H1 (cell line): ENCODE measurements at regions not wholly inside any gene's neighbourhood (a gene's known extent, or its start where the extent isn't known, plus 50 kb on each side); places are given as distances from the start of the nearest gene placed in this dataset.

Experiments used
- CTCF ChIA-PET: fragments of 300-600 bp; sonication (Branson Sonifier 250); formaldehyde crosslinking; loops from one replicate; lab custom pipeline; 2021; ENCODE audit not compliant: partially characterized antibody; lab: Charles Lee
- POLR2A ChIA-PET: fragments of 300-600 bp; sonication (Branson Sonifier 250); formaldehyde crosslinking; loops from one replicate; lab custom pipeline; 2021; ENCODE audit warnings: inconsistent platforms; ENCODE audit not compliant: partially characterized antibody; lab: Charles Lee
- DNase-seq, 2 experiments: peaks; one replicate each; pipeline versions ENCODE4 v3.0.0 to v3.0.0-alpha.2; 2010 to 2022; ENCODE audit warnings: low spot score in 2 of 2, low read depth in 1 of 2, mixed read lengths in 1 of 2
- FAIRE-seq: peaks from 2 replicates; lab custom pipeline; 2011; peaks lifted over from hg19 to GRCh38; lab: Jason Lieb, UNC
- H2AFZ ChIP-seq: 2 replicates; pipeline ENCODE4 v1.8.1; 2012; ENCODE audit warnings: low read length, inconsistent platforms
- H2AK5ac ChIP-seq: 2 replicates; pipeline ENCODE4 v1.6.1; 2013; ENCODE audit warnings: low read depth, low read length
- H2BK120ac ChIP-seq: replicated peaks from 2 replicates; pipeline ENCODE3; 2013; ENCODE audit warnings: low read depth, low read length, inconsistent platforms
- H2BK12ac ChIP-seq: 2 replicates; pipeline ENCODE4 v1.6.1; 2013; ENCODE audit warnings: low read depth, low read length
- H2BK15ac ChIP-seq: 2 replicates; pipeline ENCODE4 v1.6.1; 2013; ENCODE audit warnings: low read length
- H2BK20ac ChIP-seq: 2 replicates; pipeline ENCODE4 v1.6.1; 2013; ENCODE audit warnings: low read length
- H2BK5ac ChIP-seq: 2 replicates; pipeline ENCODE4 v1.6.1; 2013; ENCODE audit warnings: low read depth, low read length
- H3K14ac ChIP-seq: 2 replicates; pipeline ENCODE4 v1.6.1; 2013; ENCODE audit warnings: inconsistent platforms; ENCODE audit not compliant: insufficient read length
- H3K18ac ChIP-seq: 2 replicates; pipeline ENCODE4 v1.6.1; 2013; ENCODE audit warnings: low read length; ENCODE audit errors: extremely low read depth
- H3K23ac ChIP-seq: 2 replicates; pipeline ENCODE4 v1.6.1; 2013; ENCODE audit warnings: inconsistent platforms; ENCODE audit not compliant: insufficient read length
- H3K23me2 ChIP-seq: 2 replicates; pipeline ENCODE4 v1.6.1; 2013; ENCODE audit warnings: low read depth, low read length
- H3K27ac ChIP-seq: 2 replicates; pipeline ENCODE4 v1.6.1; 2011; ENCODE audit warnings: low read depth, low read length, inconsistent platforms
- H3K27me3 ChIP-seq, 4 experiments: replicated peaks in 1 of 4; 1 replicate in 1 of 4; 2 replicates in 3 of 4; pipeline versions ENCODE4 v1.6.1 to v1.8.1; 2011 to 2013; ENCODE audit warnings: low read length in 3 of 4, mild to moderate bottlenecking in 3 of 4, inconsistent platforms in 2 of 4, mixed read lengths in 2 of 4, moderate library complexity in 1 of 4; ENCODE audit not compliant: control insufficient read depth in 3 of 4, insufficient read depth in 3 of 4; ENCODE audit errors: extremely low read depth in 1 of 4
- H3K36me3 ChIP-seq, 4 experiments: 2 replicates each; pipeline versions ENCODE4 v1.6.1 to v1.8.1; 2011 to 2013; ENCODE audit warnings: mild to moderate bottlenecking in 4 of 4, low read length in 3 of 4, moderate library complexity in 2 of 4, control low read depth in 1 of 4, inconsistent platforms in 1 of 4; ENCODE audit not compliant: insufficient read depth in 4 of 4, control insufficient read depth in 2 of 4
- H3K4ac ChIP-seq: replicated peaks from 2 replicates; pipeline ENCODE3; 2013; ENCODE audit warnings: low read length, low read depth, mixed read lengths, inconsistent platforms; ENCODE audit not compliant: insufficient read length
- H3K4me1 ChIP-seq, 4 experiments: replicated peaks in 1 of 4; 1 replicate in 1 of 4; 2 replicates in 3 of 4; pipeline versions ENCODE4 v1.6.1 to v1.8.1; 2011 to 2013; ENCODE audit warnings: low read length in 3 of 4, inconsistent platforms in 2 of 4, mixed read lengths in 1 of 4; ENCODE audit not compliant: insufficient read depth in 4 of 4, control insufficient read depth in 3 of 4
- H3K4me2 ChIP-seq, 2 experiments: 2 replicates each; pipeline versions ENCODE4 v1.6.1 to v1.8.1; 2011 to 2013; ENCODE audit warnings: low read depth in 2 of 2, low read length in 2 of 2, control low read depth in 1 of 2, inconsistent platforms in 1 of 2, mild to moderate bottlenecking in 1 of 2; ENCODE audit not compliant: insufficient read depth in 1 of 2
- H3K4me3 ChIP-seq, 4 experiments: fragments of 200-600, 300-600 bp in 1 of 4; sonication (generic), shearing (Covaris generic), sonication (Bioruptor Twin) in 1 of 4; 2 replicates each; pipeline versions ENCODE4 v1.5.1 to v1.8.1; 2011 to 2016; ENCODE audit warnings: low read length in 4 of 4, low read depth in 3 of 4, control low read depth in 2 of 4, inconsistent platforms in 2 of 4, mild to moderate bottlenecking in 2 of 4, mixed read lengths in 1 of 4, moderate library complexity in 1 of 4; ENCODE audit not compliant: insufficient read depth in 2 of 4; ENCODE audit errors: extremely low read depth in 1 of 4
- H3K56ac ChIP-seq: replicated peaks from 2 replicates; pipeline ENCODE3; 2013; ENCODE audit warnings: low read depth, mild to moderate bottlenecking, mixed read lengths, low read length, inconsistent platforms; ENCODE audit not compliant: insufficient read length
- H3K79me1 ChIP-seq: 2 replicates; pipeline ENCODE4 v1.6.1; 2013; ENCODE audit warnings: low read depth, low read length, control low read depth
- H3K79me2 ChIP-seq, 2 experiments: 2 replicates each; pipeline versions ENCODE4 v1.6.1 to v1.8.1; 2012 to 2013; ENCODE audit warnings: low read length in 2 of 2, mild to moderate bottlenecking in 2 of 2, inconsistent platforms in 1 of 2; ENCODE audit not compliant: insufficient read depth in 2 of 2, control insufficient read depth in 1 of 2
- H3K9ac ChIP-seq, 4 experiments: replicated peaks in 1 of 4; 1 replicate in 1 of 4; 2 replicates in 3 of 4; pipeline versions ENCODE4 v1.6.1 to v1.8.1; 2011 to 2013; ENCODE audit warnings: low read depth in 3 of 4, low read length in 3 of 4, control low read depth in 2 of 4, mild to moderate bottlenecking in 2 of 4, moderate library complexity in 2 of 4, inconsistent platforms in 1 of 4; ENCODE audit errors: extremely low read depth in 1 of 4
- H3K9me3 ChIP-seq, 2 experiments: 2 replicates each; pipeline versions ENCODE4 v1.6.1 to v1.8.1; 2012 to 2013; ENCODE audit warnings: mild to moderate bottlenecking in 2 of 2, moderate library complexity in 2 of 2, control low read depth in 1 of 2, inconsistent platforms in 1 of 2, low read depth in 1 of 2, low read length in 1 of 2, mixed read lengths in 1 of 2; ENCODE audit not compliant: insufficient read depth in 2 of 2
- H4K20me1 ChIP-seq, 2 experiments: replicated peaks in 1 of 2; 2 replicates each; pipeline versions ENCODE3 to v1.8.1; 2011 to 2013; ENCODE audit warnings: inconsistent platforms in 2 of 2, low read length in 2 of 2, mild to moderate bottlenecking in 1 of 2; ENCODE audit not compliant: insufficient read depth in 2 of 2, control insufficient read depth in 1 of 2
- H4K5ac ChIP-seq: 2 replicates; pipeline ENCODE4 v1.6.1; 2013; ENCODE audit warnings: low read length, low read depth, mixed read lengths, inconsistent platforms; ENCODE audit not compliant: insufficient read length
- H4K8ac ChIP-seq: 2 replicates; pipeline ENCODE4 v1.8.0; 2013; ENCODE audit warnings: mild to moderate bottlenecking, moderate library complexity, low read length, inconsistent platforms; ENCODE audit not compliant: insufficient read depth; ENCODE audit errors: extremely low read depth
- H4K91ac ChIP-seq: replicated peaks from 2 replicates; pipeline ENCODE3; 2013; ENCODE audit warnings: low read length, mixed read lengths, inconsistent platforms; ENCODE audit not compliant: insufficient read length
- ATF2 ChIP-seq: IDR thresholded peaks from 2 replicates; pipeline ENCODE4 v1.6.1; 2012; ENCODE audit warnings: low read length, inconsistent platforms
- BACH1 ChIP-seq: IDR thresholded peaks from 2 replicates; pipeline ENCODE4 v1.6.1; 2012; ENCODE audit warnings: low read length, improper control_type of control experiment
- CEBPB ChIP-seq: IDR thresholded peaks from 2 replicates; pipeline ENCODE4 v1.6.1; 2012; ENCODE audit warnings: low read depth, low read length
- CHD1 ChIP-seq: IDR thresholded peaks from 2 replicates; pipeline ENCODE4 v1.6.1; 2012; ENCODE audit warnings: low read depth, low read length, improper control_type of control experiment
- CHD2 ChIP-seq: IDR thresholded peaks from 2 replicates; pipeline ENCODE4 v1.6.1; 2012; ENCODE audit warnings: low read length, improper control_type of control experiment
- JUND ChIP-seq: IDR thresholded peaks from 2 replicates; pipeline ENCODE4 v1.6.1; 2011; ENCODE audit warnings: mild to moderate bottlenecking, improper control_type of control experiment, low read length
- RNF2 ChIP-seq: fragments of 200-900, 300-1000 bp; sonication (generic); IDR thresholded peaks from 2 replicates; pipeline ENCODE4 v1.7.1; 2016; ENCODE audit warnings: borderline replicate concordance, low read depth, mild to moderate bottlenecking, antibody characterized with exemption, low read length; ENCODE audit not compliant: poor library complexity, severe bottlenecking; ENCODE audit errors: missing control alignments
- TAF1 ChIP-seq: IDR thresholded peaks from 2 replicates; pipeline ENCODE4 v1.6.1; 2011; ENCODE audit warnings: mild to moderate bottlenecking, low read depth, low read length
- TBP ChIP-seq: IDR thresholded peaks from 2 replicates; pipeline ENCODE4 v1.6.1; 2011; ENCODE audit warnings: low read depth, low read length, improper control_type of control experiment
- USF2 ChIP-seq: IDR thresholded peaks from 2 replicates; pipeline ENCODE4 v1.6.1; 2011; ENCODE audit warnings: low read length, improper control_type of control experiment
- WGBS, 2 experiments: shearing (Covaris generic) in 1 of 2; methylation state at CpG; one replicate each; pipeline versions ENCODE4 v1.1.6 to v1.1.7; 2013 to 2015; ENCODE audit warnings: low lambda C conversion rate in 2 of 2, mixed read lengths in 2 of 2, inconsistent platforms in 1 of 2, low coverage in 1 of 2, missing lambda C conversion rate in 1 of 2; ENCODE audit not compliant: insufficient replicate concordance in 2 of 2, insufficient coverage in 1 of 2, insufficient read length in 1 of 2; ENCODE audit errors: extremely low coverage in 1 of 2, missing lambda C conversion rate in 1 of 2; 5-methylcytosine and 5-hydroxymethylcytosine counted together

- WGBS, 2 experiments, result 100% methylated on average over 1 of the region's 1 CpG; no CpG with 5 or more reads in 1 of the 2 experiments
- ChIA-PET CTCF (no interaction called here), POLR2A (no interaction called here)
- Histone ChIP-seq H3K9ac (no peak overlapping the region), H3K4me3 (no peak overlapping the region), H3K23me2 (no peaks in the 10 kb centered on the region), H3K56ac (no peak overlapping the region), H3K4me2 (no peak overlapping the region), H3K36me3 (no peaks in the 10 kb centered on the region), H3K27ac (no peak overlapping the region), H2BK120ac (no peak overlapping the region), H3K4ac (no peak overlapping the region), H2AFZ (no peak overlapping the region), H2AK5ac (no peak overlapping the region), H3K23ac (no peak overlapping the region), H3K79me2 (no peaks in the 10 kb centered on the region), H2BK12ac (no peak overlapping the region), H2BK20ac (no peak overlapping the region), H4K5ac (no peak overlapping the region), H3K18ac (no peak overlapping the region), H3K27me3 (no peaks in the 10 kb centered on the region), H3K9me3 (no peaks in the 10 kb centered on the region), H4K91ac (no peak overlapping the region), H2BK15ac (no peak overlapping the region), H4K20me1 (no peaks in the 10 kb centered on the region), H2BK5ac (no peak overlapping the region), H3K14ac (no peak overlapping the region), H4K8ac (no peak overlapping the region), H3K79me1 (no peaks in the 10 kb centered on the region), H3K4me1 (no peaks in the 10 kb centered on the region)
- no peak for TF ChIP-seq CHD1
- no peak for TF ChIP-seq CHD2
- no peak for TF ChIP-seq JUND
- TF ChIP-seq BACH1, result no peak
- no peak for TF ChIP-seq TAF1
- no peak for TF ChIP-seq CEBPB
- no peak for TF ChIP-seq USF2
- TF ChIP-seq RNF2, result no peak
- TF ChIP-seq TBP, result no peak
- no peak for TF ChIP-seq ATF2
- DNase-seq, result no peak
- FAIRE-seq, result no peak
Measured at GRCh38 chr5:104305602-104306001, 743.0 kb upstream of the NUDT12 start.
